ENCODE measurements at regions not wholly inside any gene's neighbourhood (a gene's known extent, or its start where the extent isn't known, plus 50 kb on each side); places are given as distances from the start of the nearest gene placed in this dataset.

DNA sequence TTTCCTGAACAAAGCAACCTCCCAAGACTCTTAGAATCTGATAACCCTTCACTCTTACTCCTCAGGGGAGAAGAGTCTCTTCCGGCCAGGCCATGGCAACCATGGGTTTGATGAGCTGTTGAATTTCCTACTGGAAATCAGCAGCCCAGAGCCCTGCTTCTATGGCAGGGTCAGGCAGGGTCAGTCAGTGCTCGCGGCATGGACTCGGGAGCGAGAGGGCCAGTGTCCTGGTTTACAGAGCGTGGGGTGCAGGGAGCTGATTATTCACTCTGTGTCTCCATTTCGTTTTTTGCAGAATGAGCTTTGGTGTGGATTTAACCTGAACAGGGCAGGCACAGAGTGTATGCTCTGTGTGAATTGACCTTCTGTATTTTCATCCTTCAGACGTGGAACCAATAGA is 340.6 kb upstream of the SFSWAP start:
- in situ Hi-C loops (cut with MboI; ENCODE audit: low sequenced_read_pairs), result no loop called here

DNA sequence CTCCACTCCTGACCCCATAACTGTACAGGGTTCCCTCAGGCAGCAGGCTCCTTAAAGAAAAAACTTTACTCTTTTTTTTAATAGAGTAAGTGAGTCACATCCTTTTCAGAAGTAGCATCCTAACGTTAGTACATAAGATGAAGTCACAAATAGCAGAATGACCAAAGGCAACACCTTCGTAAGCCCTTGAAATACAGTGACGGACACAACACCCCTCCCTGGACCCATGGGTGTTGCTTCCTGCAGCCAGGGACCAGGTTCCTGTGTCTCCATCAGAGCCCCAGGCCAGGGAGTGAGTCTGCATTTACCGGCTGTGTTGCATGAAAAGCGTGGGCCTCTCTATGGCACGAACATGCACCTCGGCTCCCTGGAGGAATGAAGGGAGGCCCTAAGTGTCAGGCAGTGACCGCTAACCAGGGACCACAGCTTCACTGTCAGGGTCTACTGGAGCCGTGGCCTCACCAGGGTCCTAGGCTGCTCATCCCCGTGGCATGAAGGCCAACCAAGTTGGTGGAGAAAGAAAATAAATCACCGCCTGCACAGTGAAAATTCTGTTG is 340.0 kb upstream of the SFSWAP start:
- in situ Hi-C loops (cut with MboI; ENCODE audit: low sequenced_read_pairs), result no loop called here

DNA sequence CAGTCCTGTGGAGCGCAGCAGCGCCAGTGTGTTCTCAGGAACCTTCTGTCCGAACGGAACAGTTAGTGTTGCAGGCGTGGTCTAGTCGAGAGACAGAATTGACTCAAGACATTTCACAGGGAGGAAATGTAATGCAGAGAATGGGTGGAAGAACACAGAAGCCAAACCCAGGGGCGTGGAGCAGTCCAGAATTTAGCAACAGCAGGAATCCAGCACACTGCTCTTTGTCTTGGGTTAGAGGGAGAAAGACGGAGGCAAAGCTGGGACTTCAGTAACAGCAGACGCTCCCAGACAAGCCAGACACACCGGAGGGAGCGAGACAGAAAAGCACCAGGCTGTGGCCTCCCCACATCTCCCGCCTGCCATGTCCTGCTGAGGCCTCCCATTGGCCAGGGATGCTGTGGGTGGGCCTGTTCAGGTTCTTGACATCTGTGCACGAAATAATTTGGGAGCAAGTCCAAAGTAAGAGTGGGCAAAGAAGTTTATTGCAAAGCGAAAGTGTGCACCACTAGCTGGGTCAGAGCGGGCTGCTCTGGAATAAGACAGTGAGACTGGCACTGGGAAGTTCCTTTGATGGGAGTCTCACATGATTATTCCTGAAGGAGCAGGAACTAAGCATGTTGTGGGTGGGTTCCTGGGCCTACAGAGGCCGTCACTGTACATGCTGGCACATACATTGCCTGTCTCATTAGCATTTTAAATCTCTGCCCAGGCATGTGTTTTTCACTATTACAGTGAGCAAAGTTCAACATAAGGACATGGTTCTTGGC is 339.3 kb upstream of the SFSWAP start:
- in situ Hi-C loops (cut with MboI; ENCODE audit: low sequenced_read_pairs), result no loop called here

DNA sequence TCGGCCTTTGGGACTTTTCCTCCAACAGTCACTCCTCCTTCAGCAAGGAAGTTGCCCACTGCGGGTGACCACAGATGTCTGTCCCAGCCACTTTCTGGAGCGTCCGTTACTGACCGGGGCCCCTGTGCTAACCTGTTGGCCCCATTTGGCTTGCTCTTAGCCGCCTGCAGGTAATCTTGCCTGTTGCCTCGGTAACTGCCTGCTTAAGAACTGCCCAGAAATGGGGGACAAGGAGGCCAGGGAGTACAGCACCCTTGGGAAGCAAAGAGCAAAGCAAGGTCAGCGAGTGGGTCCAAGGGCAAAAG is 338.8 kb upstream of the SFSWAP start:
- in situ Hi-C loops (cut with MboI; ENCODE audit: low sequenced_read_pairs), result no loop called here

DNA sequence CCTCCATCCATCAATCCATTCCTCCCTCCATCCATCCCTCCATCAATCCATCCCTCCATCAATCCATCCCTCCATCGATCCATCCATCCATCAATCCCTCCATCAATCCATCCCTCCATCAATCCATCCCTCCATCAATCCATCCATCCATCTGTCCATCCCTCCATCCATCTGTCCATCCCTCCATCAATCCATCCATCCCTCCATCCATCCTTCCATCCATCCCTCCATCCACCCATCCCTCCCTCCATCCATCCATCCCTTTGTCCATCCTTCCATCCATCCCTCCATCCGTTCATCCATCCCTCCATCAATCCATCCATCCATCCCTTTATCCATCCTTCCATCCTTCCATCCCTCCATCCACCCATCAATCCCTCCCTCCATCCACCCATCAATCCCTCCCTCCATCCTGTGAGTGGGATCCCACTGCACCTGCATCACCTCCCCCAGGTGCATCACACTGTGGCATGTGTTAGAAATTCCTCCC is 338.1 kb upstream of the SFSWAP start:
- in situ Hi-C loops (cut with MboI; ENCODE audit: low sequenced_read_pairs), result no loop called here

DNA sequence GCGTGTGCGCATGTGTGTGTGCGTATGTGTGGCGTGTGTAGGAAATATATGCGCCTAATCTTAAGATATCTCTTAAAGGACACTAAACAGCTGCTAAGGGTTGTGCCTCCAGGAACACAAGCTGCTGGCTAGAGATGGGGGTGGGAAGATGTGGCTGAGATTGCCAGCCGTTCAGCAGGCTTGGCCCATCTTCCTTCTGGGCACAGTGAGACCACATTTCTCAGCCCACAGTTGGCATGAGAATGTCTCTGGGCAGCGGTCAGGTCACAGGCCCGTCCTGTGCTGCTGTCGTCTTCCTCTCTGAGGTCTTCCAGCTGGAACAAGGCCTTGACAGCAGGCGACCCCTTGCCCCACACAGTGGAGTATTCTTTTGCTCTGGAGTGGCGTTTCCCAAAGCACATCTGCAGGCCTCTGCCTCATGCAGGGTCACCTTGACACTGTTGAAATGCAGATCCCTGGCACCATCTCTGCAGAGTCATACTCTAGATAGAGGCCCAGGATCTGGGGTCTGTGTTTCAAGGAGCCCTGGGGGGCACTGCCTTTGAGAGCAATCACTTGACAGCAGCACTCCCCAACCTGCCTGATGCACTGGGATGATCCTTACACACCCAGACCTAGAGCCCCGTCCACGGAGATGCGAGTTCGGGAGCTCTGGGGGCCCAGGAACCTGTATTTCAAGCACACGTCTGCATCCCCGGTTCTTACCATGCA is 335.5 kb upstream of the SFSWAP start:
- in situ Hi-C loops (cut with MboI; ENCODE audit: low sequenced_read_pairs), result no loop called here

DNA sequence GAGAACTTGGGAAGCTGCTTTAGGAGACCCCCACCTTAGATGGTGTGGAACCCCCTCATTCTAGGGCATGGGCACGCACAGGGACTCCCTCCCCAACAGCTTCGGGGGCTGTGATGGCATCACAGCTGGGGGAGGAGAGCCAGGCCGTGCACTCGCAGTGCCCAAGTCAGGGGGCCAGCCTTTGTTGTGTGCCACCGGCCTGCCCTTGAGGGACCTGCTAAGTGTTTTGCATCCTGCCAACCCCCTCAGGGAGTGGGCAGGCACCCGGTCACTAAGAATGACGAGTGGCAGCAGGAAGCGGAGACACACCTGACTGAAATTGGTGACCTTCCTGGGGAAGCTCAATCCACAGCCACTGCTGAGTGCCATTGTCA is 334.9 kb upstream of the SFSWAP start:
- in situ Hi-C loops (cut with MboI; ENCODE audit: low sequenced_read_pairs), result no loop called here

DNA sequence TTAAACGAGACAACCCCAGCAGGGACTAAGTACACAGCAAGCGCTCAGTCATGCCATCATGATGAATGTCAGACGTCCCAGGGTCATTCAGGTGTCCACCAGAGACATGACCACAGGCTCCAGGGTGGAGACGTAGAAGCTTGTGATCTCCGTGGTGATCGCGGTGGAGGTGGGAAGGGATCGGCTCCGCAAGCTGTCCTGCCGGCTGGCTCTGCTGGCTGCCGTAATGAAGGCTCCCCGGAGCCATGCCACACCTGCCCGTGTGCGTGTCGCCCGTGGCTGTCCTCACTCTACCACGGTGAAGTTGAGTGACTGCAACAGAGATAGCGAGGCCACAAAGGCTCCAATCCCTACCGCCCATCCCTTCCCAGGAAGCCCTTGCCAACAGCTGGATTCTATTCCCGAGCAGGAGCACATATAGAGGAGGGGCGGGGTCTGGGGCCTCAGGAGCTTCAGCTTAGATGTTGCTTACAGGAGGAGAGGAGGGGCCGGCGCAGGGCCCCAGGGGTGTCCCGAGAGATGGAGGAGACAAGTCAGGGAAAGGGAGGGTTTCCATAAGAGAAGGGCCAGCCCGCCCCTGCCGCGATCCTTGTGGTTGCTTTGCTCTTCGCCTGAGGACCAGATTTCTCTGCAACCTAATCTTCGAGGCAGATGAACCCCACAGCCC is 332.6 kb upstream of the SFSWAP start:
- in situ Hi-C loops (cut with MboI; ENCODE audit: low sequenced_read_pairs), result no loop called here

DNA sequence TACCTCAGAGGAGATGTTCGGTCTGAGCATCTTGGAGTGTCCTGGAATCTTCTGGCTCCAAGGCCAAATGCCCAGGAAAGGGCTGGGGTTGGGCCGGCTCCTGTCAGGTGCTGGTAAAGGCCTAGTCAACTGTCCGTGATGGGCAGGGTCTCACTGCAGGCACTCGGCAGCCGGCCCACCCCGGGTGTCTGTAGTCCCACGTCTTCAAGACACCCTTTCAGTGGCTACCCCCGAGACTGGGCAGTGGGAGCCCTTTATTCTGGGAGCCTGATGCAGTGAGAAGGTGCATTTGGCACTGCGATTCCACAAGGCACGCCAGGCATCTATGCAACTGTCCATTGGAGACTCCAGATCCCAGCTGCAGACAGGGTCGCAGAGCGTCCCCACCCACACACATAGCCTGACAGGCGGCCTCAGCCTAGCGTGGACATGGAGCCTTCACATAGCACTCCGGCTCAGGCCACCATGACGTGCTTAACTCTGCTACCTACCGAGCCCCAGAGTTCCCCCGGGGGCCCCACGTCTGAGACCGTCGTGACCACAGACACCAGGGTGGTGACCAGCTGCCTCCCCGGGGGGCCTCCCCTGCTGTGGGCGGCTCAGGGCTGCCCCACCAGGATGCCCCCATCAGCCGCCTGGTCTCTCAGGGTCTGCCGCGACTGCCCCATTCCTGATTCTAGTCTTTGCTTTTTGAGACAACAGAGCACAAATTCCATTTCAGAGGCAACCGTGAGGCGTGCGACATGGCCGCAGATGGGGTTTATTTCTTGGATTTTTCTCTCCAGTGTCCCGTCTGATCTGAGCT is 331.8 kb upstream of the SFSWAP start:
- in situ Hi-C loops (cut with MboI; ENCODE audit: low sequenced_read_pairs), result no loop called here

DNA sequence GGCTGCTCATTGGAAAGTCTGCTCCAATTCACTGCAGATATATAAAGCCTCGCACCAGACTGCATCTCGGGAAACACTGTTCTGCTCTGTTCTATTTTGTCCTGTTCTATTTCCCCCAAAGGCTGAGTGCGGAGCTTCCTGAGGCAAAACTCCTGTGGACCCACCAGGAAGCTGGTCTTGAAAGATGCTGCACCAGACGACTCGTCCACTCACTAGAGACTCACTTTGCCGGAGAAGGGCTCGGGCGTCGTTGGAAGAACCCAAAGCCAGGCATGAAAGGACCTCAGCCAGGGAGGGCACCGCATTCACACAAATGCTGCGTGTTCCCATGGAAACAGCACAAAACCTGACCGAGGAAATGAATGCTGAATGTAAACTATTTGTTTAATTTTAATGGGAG is 331.2 kb upstream of the SFSWAP start:
- in situ Hi-C loops (cut with MboI; ENCODE audit: low sequenced_read_pairs), result no loop called here

DNA sequence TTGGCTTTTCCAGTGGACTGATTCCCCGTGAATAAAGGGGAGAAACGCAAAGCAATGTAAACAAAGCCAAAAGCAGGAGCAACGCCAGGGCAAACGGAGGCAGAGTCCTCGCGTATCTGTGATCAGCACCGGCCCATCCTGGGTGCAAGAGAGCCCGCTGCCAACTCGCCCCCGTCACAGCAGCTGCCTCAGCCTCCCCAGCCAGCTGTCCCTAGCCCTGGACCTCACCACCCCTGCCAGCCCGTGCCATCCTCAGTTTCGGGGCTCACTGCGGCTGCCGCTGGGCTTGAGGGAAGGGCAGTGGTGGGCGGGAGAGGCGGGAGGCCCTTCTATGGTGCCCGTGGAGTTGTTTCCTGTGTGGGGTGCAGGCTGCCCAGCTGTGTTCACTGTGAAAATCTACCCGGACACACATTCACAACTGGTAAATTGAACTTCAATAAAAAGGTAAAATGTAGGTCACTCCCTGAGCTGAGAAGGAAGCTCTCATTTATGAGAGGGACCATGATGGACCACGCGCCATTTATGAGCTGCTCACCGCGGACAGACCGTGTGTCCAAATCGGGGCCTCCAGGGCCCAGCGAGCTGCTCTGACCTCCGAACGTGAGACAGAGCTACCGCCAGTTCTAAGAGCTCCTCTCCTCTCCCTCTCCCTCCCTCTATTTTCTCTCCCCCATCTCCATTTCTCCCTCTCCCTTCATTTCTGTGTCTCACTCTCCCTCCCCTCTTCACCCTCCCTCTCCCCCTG is 330.5 kb upstream of the SFSWAP start:
- in situ Hi-C loops (cut with MboI; ENCODE audit: low sequenced_read_pairs), result no loop called here

DNA sequence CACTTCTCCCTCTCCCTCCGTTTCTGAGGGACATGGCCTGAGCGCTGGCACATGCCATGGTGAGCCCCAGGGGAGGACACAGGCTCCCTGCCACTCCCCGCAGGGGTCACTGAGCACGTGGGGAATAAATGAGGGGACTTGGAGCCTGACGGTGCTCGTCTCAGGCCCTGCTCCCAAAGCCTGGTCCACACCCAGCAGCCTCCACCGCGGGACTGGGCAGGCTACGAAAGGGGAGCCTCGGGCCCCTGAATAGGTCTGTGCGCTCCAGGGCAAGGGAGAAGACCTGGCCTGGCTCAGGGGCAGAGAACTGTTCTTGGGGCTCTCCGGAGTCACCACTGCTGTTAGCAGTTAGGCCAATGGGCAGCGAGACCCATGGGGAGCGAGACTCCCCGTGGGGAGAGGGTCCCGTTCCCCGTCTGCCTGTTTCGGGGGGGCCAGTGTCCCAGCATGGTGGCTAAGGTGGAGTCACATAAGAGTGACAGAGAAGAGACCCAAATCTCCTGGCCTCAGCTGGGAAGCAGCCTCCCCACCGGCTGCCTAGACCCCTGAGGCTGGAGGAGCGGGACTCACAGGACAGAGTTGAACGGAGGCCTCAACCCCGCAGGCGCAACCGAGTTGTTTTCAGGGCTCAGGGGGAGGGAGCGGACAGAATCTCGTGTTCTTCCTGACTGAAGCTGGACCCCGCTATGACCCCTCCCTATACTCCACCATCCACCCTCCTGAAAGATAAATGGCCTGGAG is 329.8 kb upstream of the SFSWAP start:
- in situ Hi-C loops (cut with MboI; ENCODE audit: low sequenced_read_pairs), result no loop called here

DNA sequence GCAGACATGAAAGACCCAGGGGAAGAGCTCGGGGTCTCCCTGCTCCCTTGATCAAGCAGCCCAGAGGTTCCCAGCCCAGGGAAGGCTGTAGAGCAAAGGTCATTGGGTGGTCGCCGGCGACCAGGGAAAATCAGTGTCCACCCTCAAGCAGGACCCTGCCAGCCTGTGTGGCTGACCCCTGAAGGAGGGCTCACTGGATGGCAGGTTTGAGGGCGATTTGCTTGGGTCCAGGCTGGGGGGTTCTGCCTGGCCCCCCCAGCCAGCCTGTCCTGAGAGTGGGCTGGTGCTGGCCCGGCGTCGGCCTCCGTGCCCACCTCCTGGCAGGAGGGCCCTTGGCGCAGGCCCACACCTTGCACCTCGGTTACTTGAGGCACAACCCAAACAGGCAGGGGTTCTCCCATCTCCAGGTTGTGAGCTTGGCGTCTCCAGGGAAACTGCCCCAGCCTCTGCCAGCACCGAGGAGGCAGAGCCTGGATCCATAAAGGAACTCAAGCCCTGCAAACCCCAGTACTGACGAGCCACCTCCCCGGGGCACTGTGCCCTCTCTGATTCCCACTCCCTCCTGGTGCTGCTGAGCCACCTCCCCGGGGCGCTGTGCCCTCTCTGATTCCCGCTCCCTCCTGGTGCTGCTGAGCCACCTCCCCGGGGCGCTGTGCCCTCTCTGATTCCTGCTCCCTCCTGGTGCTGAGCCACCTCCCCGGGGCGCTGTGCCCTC is 329.0 kb upstream of the SFSWAP start:
- in situ Hi-C loops (cut with MboI; ENCODE audit: low sequenced_read_pairs), result no loop called here

DNA sequence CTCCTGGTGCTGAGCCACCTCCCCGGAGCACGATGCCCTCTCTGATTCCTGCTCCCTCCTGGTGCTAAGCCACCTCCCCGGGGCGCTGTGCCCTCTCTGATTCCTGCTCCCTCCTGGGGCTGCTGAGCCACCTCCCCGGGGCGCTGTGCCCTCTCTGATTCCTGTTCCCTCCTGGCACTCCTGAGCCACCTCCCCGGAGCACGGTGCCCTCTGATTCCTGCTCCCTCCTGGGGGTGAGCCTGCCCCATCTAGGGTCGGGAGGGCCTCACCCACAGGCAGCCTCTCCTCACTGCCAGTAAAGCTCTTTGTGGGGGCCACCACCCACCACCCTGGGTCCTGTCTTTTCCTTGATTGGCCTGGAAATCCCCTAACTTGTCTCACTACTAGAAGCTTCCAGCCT is 327.6 kb upstream of the SFSWAP start:
- in situ Hi-C loops (cut with MboI; ENCODE audit: low sequenced_read_pairs), result no loop called here

DNA sequence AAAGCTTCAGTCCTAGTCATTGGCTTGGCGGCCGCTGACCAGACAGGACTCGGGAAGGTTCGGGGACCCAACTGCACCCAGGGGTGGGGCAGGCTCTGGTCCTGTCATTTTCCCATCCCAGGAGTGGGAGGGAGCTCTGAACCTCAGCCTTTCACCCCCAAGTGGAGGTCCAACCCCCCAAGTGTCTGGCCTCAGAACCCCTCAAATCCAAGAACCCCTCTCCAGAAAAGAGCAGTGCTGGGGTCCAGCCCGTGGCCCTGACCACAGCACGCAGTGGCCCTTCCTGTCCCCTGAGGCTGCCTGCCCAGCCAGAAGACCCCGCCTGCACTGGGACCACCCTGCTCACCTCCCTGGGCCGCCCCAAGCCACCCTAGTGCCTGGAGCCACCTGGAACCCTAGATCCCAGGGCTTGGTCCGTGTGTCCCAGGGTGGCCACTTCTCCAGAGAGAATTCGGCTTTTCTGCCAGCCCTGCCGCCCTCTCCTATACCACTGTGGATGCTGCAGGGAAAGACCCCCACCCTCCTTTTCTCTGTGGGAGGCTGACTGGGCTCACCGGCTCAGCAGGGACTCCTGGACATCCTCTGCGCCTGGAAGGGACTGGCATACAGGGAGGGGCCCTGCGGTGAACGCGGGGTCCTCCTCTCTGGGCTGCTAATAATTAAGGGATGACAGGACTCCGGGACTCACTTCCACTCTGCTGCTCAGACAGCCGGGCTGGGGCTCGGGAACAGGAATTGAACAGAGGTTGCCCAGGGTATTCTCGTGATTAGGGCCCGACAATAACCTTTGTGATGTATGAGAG is 326.9 kb upstream of the SFSWAP start:
- in situ Hi-C loops (cut with MboI; ENCODE audit: low sequenced_read_pairs), result no loop called here

DNA sequence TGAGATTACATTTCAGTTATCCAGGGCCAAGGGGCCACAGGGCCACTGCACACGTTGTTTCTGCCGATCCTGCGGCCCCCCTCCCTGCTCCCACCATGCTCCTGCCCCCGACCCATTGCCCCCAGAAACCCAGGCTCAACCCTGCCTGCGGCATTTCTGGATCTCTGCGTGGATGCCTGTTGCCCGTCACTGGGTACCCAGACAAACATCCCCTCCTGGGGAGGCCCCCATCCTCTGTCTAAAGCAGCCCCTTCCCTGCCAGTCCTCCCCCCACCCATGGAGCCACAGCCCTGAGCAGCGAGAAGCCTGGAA is 326.4 kb upstream of the SFSWAP start:
- in situ Hi-C loops (cut with MboI; ENCODE audit: low sequenced_read_pairs), result no loop called here

DNA sequence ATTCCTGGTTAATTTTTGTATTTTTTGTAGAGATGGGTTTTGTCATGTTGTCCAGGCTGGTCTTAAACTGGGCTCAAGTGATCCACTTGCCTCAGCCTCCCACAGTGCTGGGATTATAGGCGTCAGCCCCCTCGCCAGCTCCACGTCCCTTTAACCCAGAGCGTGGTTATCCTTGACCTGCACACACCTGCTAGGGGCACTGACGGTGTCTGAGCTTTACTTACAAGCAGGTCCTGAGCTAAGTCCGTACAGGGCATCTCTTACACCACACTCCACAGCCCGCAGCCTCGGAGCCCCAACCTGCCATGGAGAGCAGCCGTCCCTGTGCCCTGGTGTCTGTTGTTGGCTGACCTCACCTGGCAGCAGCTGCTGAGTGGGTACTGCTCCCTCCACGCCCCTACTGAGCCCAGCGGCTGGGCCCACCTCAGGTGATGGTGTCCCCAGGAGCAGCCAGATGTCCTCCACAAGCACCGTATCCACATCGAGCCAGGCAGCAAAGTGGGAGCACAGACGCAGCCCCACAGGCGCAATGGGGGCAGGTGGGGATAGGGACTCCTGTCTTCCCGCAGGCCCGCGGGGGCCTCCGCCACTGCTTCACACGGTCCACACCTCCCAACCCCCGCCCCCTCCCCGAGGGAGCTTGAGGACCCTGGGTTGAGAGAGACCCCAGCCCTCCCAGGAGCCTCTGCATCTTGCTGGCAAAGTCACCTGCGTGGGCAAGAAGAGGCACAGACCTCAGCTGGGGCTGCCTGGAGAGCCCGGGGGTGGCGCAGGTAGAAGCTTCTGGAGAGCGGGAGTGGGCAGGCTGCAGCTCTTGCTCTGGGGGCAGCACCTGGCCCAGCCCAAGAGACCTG is 325.4 kb upstream of the SFSWAP start:
- in situ Hi-C loops (cut with MboI; ENCODE audit: low sequenced_read_pairs), result no loop called here

DNA sequence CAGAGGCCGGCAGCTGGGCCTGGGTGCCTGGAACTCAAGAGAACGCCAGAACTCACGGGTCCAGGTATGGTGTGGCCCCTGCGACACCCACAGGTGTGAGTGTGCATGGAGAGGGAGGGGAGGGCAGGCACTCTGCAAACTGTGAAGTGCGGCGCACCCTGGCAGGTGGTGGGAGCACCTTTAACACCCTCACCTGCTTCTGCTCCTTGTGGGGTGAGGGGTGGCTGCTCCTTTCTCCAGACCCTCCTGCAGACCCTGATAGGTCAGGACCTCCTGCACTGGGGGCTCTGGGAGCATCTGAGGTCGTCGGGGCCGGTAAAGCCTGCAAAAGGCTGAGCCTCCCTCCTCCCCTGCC is 324.7 kb upstream of the SFSWAP start:
- in situ Hi-C loops (cut with MboI; ENCODE audit: low sequenced_read_pairs), result no loop called here

Data from HL-60/S4 treated with phorbol 12-myristate 13-acetate at 8.2 ng/mL for 4 days and 3 days (cell line).